ENCODE measurements at regions not wholly inside any gene's neighbourhood (a gene's known extent, or its start where the extent isn't known, plus 50 kb on each side); places are given as distances from the start of the nearest gene placed in this dataset.

DNA sequence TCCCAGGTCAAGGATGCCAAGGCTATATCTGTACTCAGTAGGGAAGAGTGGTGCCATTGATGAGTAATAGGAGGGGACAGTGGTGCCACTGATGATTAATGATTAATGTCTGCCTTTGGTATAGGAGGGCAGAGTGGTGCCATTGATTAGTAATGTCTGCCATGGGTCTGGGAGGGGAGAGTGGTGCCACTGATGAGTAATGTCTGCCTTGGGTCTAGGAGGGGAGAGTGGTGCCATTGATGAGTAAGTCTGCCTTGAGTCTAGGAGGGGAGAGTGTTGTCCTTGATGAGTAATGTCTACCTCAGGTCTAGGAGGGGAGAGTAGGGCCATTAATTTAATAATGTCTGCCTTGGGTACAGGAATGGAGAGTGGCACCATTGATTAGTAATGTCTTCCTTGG, 507.8 kb upstream of the EEF2KMT start:
- no peaks in the 10 kb centered on the region for H3K27me3 ChIP-seq (ENCODE audit: control insufficient read depth, extremely low read depth, insufficient read depth, low read length)
- H2AFZ ChIP-seq (ENCODE audit: control insufficient read depth, low read length) = no peak overlapping the region
- H3K9ac ChIP-seq (ENCODE audit: control insufficient read depth, extremely low read depth, insufficient read depth, low read length) = no peak overlapping the region
- H3K9me1 ChIP-seq (ENCODE audit: control insufficient read depth, extremely low read depth, insufficient read depth, low read length) = no peaks in the 10 kb centered on the region
- no peaks in the 10 kb centered on the region for H3K79me2 ChIP-seq (ENCODE audit: control insufficient read depth, insufficient read depth, low read length)
- no peaks in the 10 kb centered on the region for H3K4me1 ChIP-seq (ENCODE audit: control insufficient read depth, extremely low read depth, insufficient read depth, low read length)
- peaks cover 5% of the 10 kb centered on the region for H3K9me3 ChIP-seq (ENCODE audit: control insufficient read depth, low read depth, low read length)
- no peak overlapping the region for H3K27ac ChIP-seq (ENCODE audit: control insufficient read depth, insufficient read depth, low read length)
- no peak for TF ChIP-seq EZH2 (IDR thresholded peaks at IDR 0.05; ENCODE audit: low read length)
- TF ChIP-seq, protein P1, sequence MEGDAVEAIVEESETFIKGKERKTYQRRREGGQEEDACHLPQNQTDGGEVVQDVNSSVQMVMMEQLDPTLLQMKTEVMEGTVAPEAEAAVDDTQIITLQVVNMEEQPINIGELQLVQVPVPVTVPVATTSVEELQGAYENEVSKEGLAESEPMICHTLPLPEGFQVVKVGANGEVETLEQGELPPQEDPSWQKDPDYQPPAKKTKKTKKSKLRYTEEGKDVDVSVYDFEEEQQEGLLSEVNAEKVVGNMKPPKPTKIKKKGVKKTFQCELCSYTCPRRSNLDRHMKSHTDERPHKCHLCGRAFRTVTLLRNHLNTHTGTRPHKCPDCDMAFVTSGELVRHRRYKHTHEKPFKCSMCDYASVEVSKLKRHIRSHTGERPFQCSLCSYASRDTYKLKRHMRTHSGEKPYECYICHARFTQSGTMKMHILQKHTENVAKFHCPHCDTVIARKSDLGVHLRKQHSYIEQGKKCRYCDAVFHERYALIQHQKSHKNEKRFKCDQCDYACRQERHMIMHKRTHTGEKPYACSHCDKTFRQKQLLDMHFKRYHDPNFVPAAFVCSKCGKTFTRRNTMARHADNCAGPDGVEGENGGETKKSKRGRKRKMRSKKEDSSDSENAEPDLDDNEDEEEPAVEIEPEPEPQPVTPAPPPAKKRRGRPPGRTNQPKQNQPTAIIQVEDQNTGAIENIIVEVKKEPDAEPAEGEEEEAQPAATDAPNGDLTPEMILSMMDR (optimal IDR thresholded peaks at IDR 0.05 in 1 of 3, IDR thresholded peaks at IDR 0.05 in 1 of 3, conservative IDR thresholded peaks at IDR 0.05 in 1 of 3; ENCODE audit: extremely low read depth in 1 of 3, insufficient read depth in 2 of 3, low read length in 3 of 3) = no peak
- FAIRE-seq (no peak), DNase-seq (ENCODE audit: low read depth, low spot score) (no peak)
- H4K20me1 ChIP-seq (ENCODE audit: control insufficient read depth, extremely low read depth, insufficient read depth, low read length) = no peaks in the 10 kb centered on the region
- no peak overlapping the region for H3K4me2 ChIP-seq (ENCODE audit: control insufficient read depth, extremely low read depth, insufficient read depth, low read depth, low read length)
- dilution Hi-C loops (cut with MboI; ENCODE audit: extremely low pct_ligation_motif_present, low sequenced_read_pairs) = no loop called here
- H3K4me3 ChIP-seq (ENCODE audit: control insufficient read depth in 2 of 3, extremely low read depth in 1 of 3, insufficient read depth in 2 of 3, low read depth in 1 of 3, low read length in 3 of 3) = no peak overlapping the region
- H3K36me3 ChIP-seq (ENCODE audit: control insufficient read depth in 2 of 2, extremely low read depth in 1 of 2, insufficient read depth in 2 of 2, low read length in 2 of 2) = no peaks in the 10 kb centered on the region

DNA sequence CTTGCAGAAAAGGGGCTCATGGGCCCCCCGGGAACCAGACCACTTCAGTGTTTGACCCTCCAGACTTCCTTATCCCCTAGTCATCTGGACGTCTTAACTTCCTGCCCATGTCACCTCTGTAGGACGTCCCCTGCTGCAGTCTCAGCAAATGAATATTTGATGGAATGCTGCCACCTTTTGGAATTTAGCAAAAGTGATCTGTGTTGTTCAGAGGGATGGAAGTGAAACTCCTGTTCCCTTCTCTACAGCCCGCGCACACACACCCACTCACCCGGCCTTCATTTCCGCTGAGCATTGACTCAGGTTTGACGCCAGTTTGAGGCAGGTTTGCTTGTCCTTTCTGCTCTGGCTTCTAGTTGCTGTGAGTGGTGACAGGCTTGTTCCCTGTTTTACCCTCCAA, 507.2 kb upstream of the EEF2KMT start:
- no peak overlapping the region for H3K27ac ChIP-seq (ENCODE audit: control insufficient read depth, insufficient read depth, low read length)
- FAIRE-seq (no peak), DNase-seq (ENCODE audit: low read depth, low spot score) (no peak)
- H3K9me1 ChIP-seq (ENCODE audit: control insufficient read depth, extremely low read depth, insufficient read depth, low read length) = no peaks in the 10 kb centered on the region
- dilution Hi-C loops (cut with MboI; ENCODE audit: extremely low pct_ligation_motif_present, low sequenced_read_pairs) = no loop called here
- TF ChIP-seq, protein P1 (optimal IDR thresholded peaks at IDR 0.05 in 1 of 3, IDR thresholded peaks at IDR 0.05 in 1 of 3, conservative IDR thresholded peaks at IDR 0.05 in 1 of 3; ENCODE audit: extremely low read depth in 1 of 3, insufficient read depth in 2 of 3, low read length in 3 of 3) = no peak
- no peak for TF ChIP-seq EZH2 (IDR thresholded peaks at IDR 0.05; ENCODE audit: low read length)
- no peak overlapping the region for H2AFZ ChIP-seq (ENCODE audit: control insufficient read depth, low read length)
- no peaks in the 10 kb centered on the region for H3K4me1 ChIP-seq (ENCODE audit: control insufficient read depth, extremely low read depth, insufficient read depth, low read length)
- H3K4me3 ChIP-seq (ENCODE audit: control insufficient read depth in 2 of 3, extremely low read depth in 1 of 3, insufficient read depth in 2 of 3, low read depth in 1 of 3, low read length in 3 of 3) = no peak overlapping the region
- H3K27me3 ChIP-seq (ENCODE audit: control insufficient read depth, extremely low read depth, insufficient read depth, low read length) = no peaks in the 10 kb centered on the region
- H3K9me3 ChIP-seq (ENCODE audit: control insufficient read depth, low read depth, low read length) = peaks cover 3% of the 10 kb centered on the region
- no peak overlapping the region for H3K9ac ChIP-seq (ENCODE audit: control insufficient read depth, extremely low read depth, insufficient read depth, low read length)
- no peaks in the 10 kb centered on the region for H3K79me2 ChIP-seq (ENCODE audit: control insufficient read depth, insufficient read depth, low read length)
- H3K4me2 ChIP-seq (ENCODE audit: control insufficient read depth, extremely low read depth, insufficient read depth, low read depth, low read length) = no peak overlapping the region
- no peaks in the 10 kb centered on the region for H4K20me1 ChIP-seq (ENCODE audit: control insufficient read depth, extremely low read depth, insufficient read depth, low read length)
- H3K36me3 ChIP-seq (ENCODE audit: control insufficient read depth in 2 of 2, extremely low read depth in 1 of 2, insufficient read depth in 2 of 2, low read length in 2 of 2) = no peaks in the 10 kb centered on the region

Data from keratinocyte (primary cell).